Endometrium (tissue), 2 donors: ENCODE measurements at regions not wholly inside any gene's neighbourhood (a gene's known extent, or its start where the extent isn't known, plus 50 kb on each side); places are given as distances from the start of the nearest gene placed in this dataset.

ENCODE experiments used
- FAIRE-seq: peaks from 2 replicates; lab custom pipeline; 2012; peaks lifted over from hg19 to GRCh38; lab: Jason Lieb, UNC
- donor health status: control.
- donor health status: control.

DNA sequence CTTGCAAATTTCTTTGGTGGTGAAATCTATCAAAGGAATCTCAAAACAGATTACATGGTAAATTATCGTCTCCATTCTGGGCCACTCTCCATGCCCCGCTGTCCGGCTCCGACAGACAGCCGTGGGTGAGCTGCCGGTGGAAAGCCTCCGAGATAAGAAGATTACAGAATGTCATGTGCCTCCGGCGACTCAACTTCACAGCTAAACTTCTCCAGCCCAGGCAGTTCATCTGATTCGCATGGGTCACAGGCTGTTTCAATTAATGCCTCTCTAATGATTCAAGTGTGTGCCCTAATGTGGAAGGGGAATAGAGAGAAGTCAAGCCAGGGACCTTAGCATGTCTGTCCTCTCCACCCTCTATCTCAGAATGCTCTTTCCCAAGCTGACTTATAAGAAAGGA lies 520.8 kb upstream of the ZFHX3 start:
- FAIRE-seq = no peak

DNA sequence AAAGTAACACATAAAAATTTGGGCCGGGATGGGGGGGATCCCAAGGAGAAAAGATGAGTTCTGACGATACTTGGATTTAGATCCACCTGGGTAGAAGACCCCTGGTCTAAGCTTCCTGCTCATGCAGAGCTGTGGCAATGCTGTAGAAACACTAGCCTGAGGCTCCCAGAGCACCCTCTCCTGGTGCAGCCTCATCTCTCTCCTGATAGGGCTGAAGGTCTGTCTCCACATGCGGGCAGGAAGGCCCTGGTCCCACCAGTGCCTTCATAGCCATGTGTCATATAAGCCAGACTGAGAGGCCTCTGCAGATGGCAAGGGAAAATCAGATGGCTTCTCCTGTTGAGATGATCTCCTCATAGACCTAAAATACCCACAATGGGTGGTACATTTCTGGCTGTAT lies 518.0 kb upstream of the ZFHX3 start:
- no peak for FAIRE-seq

DNA sequence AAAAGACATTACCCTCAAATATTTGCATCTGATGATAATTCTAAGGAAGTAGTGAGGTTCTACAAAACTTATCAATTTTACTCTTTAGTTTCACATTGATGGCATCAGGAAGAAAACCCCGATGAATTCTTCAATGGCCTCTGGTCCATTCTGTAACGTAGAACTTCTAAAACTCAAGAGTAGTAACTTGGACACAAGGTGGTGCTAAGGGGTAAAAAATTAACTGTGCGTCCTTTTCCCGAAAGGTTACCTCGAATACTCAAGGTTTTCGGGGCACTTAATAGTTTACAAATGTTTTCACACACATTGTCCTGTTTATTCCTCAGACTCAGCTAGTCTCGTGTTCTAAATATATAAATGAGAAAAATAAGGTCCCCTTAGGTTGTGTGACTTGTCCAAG lies 517.3 kb upstream of the ZFHX3 start:
- no peak for FAIRE-seq

DNA sequence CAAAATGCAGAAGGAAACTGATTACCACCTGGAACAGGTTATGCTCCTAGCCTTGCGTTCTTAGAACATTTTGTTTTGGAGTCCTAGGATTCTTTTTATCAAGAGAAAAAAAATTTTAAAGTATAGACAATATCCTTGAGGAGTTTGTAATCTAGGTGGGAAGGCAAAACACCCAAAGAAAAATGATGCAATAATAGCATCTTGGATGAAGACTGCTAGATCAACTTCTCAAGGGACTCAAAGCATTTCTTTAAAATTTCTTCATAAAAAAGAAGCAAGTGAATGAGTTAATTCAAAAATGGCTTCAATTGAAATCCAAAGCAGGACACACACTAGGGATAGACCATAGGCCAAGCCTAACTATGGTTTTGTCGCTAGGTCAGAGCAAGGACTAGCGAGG lies 515.8 kb upstream of the ZFHX3 start:
- no peak for FAIRE-seq

GRCh38 chr16:73560497-73560896 lies 512.6 kb upstream of the ZFHX3 start:
- FAIRE-seq = no peak

- FAIRE-seq = no peak
These were observed 510.3 kb upstream of the ZFHX3 start for GRCh38 chr16:73558219-73558618.

GRCh38 chr16:73553941-73554660 lies 506.2 kb upstream of the ZFHX3 start:
- no peak for FAIRE-seq

DNA sequence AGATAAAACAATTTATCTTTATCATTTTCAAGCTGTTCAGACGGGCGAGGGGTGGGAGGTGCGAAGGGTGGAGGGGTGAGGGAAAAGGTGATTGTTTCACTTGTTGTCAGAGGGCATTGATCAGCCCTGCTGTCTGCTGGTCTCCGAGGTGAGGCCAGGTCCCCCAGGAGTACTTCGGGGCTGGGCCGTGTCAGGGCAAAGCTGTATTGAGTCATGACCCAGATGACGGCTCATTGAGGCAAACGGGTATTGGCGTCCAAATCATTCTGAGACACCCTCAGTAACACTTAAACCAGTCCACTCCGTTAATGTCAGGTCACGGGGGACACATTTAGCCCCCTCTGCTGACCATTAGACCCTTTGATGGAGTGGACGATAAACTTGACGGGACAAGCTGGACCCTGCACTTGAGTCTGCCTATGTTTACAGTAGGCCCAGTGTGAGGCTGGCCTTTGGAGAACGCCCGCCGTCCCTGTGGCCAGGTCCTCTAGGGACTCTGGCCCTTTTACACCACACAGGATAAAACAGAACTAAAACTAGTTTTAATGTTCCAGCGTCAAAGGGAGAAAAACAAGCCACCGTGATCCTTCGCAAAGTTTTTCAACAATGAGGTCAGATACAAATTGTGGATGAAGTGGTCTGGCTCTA lies 502.2 kb upstream of the ZFHX3 start:
- FAIRE-seq = no peak

DNA sequence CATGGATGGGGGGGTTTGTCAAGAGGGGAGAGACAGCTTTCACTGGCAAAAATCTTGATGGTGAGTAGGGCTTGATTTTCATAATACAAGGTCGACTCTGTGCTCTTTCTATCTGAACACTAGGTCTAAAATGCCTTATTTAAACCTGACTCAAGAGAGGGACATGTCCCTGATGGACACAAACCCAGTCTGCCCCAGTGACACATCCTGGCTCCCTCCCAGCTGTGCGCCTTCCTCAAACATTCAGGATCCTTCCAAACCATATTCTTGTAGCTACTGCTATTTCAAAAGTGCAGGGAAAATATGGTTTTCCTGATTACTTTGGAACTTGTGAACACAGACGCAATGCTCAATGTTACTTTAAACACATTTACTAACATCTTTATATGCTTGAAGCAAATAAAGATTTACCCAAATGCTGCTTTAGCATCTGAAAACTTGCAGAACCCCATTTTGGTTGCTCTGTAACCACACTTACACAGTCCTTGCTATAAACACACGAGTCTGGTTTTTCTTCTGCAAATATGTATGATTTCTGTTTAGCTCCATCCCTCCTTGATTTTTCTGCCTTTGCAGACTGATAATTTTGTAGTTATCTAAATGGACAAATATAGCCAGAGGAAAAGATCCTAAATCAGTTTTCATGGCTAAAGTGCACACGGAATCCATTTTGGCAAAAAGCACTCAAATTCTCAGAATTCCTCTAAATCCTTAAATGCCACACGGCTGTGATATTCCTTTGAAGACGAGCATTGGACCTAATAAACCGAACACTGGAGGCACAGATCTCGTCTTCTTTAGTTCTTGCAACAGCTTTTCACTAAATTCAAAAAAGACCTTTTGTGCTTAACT lies 499.9 kb upstream of the ZFHX3 start:
- FAIRE-seq = no peak

GRCh38 chr16:73546341-73546845 lies 498.5 kb upstream of the ZFHX3 start:
- no peak for FAIRE-seq

GRCh38 chr16:73545755-73546154 lies 497.8 kb upstream of the ZFHX3 start:
- no peak for FAIRE-seq

DNA sequence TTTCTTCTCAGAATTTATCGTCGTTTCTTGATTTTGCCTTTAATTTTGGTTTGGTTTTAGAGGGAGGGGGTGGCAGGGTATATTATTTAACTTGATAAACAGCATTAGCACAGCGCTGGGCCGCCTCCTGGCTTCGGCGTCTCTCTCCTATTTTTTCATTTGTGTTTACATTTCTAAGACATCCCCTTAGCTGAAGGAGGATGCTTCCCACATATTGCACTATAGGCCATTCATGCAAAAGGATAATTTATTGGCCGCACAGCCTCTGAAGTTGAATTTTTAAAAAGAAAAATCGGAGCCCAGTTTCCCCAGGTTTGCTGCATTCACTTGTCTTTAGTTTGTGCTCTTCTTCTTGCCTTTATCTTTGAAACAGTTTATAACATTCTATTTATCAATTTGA lies 497.4 kb upstream of the ZFHX3 start:
- FAIRE-seq = no peak

GRCh38 chr16:73544826-73545225 lies 496.9 kb upstream of the ZFHX3 start:
- no peak for FAIRE-seq

DNA sequence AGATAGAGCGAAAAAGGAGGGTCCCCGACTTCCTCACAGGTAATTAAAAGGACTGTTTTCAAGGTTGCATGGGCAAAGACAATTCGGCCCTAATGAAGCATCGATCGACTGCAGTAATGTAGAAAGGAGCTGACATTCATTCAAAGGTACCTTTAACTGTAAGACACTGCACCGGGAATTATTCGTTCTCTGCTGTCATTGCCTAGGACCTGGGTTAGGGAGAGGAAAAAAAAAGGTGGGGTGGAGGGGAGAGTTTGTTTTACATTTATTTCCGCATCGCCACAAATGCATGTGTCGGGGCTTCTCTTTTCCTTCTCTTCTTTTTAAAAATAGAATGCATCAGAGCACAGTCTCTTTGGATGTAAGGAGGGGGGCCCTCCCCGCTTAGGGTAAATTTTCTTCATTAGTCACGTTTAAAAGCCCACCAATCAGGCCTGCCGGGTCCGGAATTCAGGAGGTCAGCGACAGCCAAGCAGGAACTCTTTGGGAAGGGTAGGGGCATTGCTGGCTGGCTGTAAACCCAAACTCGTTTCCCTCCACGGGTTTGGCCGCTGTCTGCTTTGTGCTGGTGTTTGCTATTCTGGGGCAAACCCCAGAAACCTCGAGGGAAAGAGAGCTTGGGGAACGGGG lies 496.2 kb upstream of the ZFHX3 start:
- FAIRE-seq = no peak

- no peak for FAIRE-seq
These were observed 495.5 kb upstream of the ZFHX3 start for GRCh38 chr16:73543331-73543969.

DNA sequence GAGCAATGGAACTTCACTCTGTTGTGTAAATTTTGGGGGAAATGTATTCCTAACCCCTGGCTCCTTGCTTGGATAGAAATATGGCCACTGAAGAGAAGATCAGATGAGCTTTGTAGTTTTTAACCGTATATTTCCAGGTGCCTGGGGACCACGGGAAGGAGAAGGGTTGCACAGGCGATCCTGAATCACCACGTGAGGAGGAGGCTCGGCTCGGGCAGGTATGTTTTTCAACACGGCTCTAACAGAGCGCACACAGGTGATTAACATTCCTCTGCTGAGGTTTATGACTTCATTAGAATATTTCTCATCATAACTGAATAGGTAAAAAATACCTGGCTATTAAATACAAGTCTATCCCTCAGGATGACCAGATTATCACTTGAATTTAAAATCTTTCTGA lies 495.0 kb upstream of the ZFHX3 start:
- FAIRE-seq = no peak

- FAIRE-seq = no peak
These were observed 490.0 kb upstream of the ZFHX3 start for GRCh38 chr16:73537921-73538320.

DNA sequence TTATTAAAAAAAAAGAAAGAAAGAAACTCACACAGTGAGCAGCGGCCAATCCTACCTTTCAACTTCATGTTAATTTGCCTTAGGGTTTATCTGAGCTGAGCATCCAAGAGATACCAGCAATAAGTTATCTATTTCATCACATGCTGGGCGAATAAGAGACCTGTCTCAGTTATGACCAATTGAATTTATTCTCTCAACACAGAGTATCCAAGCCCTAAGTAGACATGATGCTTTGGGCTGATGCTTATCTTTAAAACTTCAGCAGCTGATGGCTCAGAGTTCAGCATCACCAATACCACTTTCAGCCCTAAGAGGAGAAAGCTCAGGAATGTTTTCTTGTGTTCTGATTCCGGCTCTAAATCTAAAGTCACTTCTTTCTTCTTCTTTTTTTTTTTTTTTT lies 489.0 kb upstream of the ZFHX3 start:
- no peak for FAIRE-seq

DNA sequence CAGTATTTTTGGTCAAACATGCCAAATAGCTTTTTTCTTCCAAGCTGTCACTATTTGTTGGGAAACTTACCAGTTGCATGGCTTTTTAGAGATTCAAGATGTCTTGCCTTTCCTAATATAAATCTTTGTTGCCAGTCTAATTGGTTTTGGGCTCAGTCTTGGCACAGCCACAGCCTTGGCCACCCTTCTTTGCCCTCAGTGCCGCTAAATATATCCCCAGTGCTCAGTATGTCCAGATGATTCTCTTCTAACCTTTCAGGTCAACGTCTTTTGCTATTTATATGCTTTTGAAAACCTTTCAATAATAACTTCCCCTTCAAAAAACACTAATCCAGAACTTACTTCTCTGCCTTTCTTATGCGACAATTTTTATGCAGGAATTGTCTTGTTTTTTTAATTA lies 483.1 kb upstream of the ZFHX3 start:
- no peak for FAIRE-seq

GRCh38 chr16:73530529-73530928 lies 482.6 kb upstream of the ZFHX3 start:
- FAIRE-seq = no peak

DNA sequence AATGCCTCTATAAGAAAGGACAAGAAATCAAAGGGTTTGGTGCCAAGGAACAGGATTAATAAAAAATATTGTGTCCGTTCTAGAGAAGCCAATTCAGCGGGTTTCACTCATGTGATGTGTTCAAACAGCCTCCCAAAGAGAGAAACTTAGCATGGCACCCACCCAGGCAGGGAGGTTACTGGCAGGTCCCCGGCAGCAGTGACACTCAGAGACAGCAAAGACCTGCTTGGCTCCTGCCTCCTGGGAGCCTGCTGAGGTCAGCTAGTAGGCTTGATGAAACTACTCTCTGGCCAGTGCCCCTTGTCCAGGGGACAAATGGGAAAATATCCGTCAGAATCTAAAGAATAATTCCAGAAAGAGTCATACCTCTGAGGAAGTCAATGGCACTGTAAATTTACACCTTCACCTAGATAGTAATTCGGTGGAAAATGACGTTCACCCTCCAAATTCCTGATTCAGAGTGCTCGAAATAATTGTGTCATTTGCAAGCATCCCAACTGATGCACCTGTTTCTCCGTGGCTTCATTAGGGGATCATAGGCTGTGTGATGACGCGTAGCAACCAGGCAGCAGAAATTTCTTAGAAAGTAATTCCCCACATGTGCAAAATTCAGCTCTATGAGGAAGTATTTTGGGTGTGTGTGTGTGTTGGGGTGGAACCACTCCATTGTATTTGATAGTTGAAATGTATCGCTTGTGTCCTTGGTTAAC lies 481.5 kb upstream of the ZFHX3 start:
- FAIRE-seq = no peak
